Progenitor cell of endocrine pancreas (in vitro differentiated cells): ENCODE measurements at regions not wholly inside any gene's neighbourhood (a gene's known extent, or its start where the extent isn't known, plus 50 kb on each side); places are given as distances from the start of the nearest gene placed in this dataset.
A peak's percentile ranks its signal among the peaks of the same experiment; 100 is the strongest.

Experiments used
- DNase-seq: peaks from one replicate; pipeline ENCODE4 v3.0.0; 2021; ENCODE audit warnings: low spot score; ENCODE audit not compliant: unreplicated experiment
- H3K27ac Mint-ChIP-seq: 2 replicates; pipeline ENCODE4 v1.8.0; 2021; ENCODE audit warnings: mild to moderate bottlenecking, moderate library complexity, mixed read lengths
- H3K27me3 Mint-ChIP-seq: 2 replicates; pipeline ENCODE4 v1.8.0; 2021; ENCODE audit warnings: mixed read lengths
- H3K36me3 Mint-ChIP-seq: 2 replicates; pipeline ENCODE4 v1.8.0; 2022; ENCODE audit warnings: mixed read lengths; ENCODE audit not compliant: insufficient read depth
- H3K4me1 Mint-ChIP-seq: 2 replicates; pipeline ENCODE4 v1.8.0; 2021; ENCODE audit warnings: low read depth, mixed read lengths
- H3K4me3 Mint-ChIP-seq: 2 replicates; pipeline ENCODE4 v1.8.0; 2021; ENCODE audit warnings: low read depth, mild to moderate bottlenecking, moderate library complexity, mixed read lengths
- H3K9me3 Mint-ChIP-seq: 2 replicates; pipeline ENCODE4 v1.8.0; 2021; ENCODE audit warnings: low read depth, mixed read lengths
- TF ChIP-seq, protein P1 (sequence below): fragments of 200-600 bp; sonication (generic); IDR thresholded peaks from one replicate; pipeline ENCODE4 v1.5.0; 2021; ENCODE audit warnings: antibody characterized with exemption, mild to moderate bottlenecking; ENCODE audit not compliant: unreplicated experiment

DNA sequence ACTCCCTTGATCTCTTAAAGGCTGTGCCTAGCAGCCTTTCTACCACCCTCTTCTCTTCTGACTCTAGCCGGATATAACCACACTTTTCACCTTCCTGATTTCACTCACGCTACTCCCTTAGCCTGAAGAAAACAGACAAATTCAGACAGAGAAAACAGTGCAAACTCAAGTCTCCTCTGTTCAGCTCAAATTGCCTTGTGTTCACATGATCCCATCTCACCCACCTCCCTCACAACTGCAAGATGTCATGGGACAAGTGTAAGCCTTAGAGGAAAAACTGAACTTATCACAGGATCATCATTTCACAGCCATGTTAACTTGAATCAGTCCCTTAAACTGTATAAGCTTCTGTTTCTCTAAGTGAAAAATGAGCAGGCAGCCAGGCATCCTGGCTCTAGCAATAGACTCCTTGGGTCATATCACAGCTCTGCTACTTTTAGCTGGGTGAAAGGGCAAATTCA, 66.5 kb upstream of the TENT5A start:
- TF ChIP-seq, protein P1, sequence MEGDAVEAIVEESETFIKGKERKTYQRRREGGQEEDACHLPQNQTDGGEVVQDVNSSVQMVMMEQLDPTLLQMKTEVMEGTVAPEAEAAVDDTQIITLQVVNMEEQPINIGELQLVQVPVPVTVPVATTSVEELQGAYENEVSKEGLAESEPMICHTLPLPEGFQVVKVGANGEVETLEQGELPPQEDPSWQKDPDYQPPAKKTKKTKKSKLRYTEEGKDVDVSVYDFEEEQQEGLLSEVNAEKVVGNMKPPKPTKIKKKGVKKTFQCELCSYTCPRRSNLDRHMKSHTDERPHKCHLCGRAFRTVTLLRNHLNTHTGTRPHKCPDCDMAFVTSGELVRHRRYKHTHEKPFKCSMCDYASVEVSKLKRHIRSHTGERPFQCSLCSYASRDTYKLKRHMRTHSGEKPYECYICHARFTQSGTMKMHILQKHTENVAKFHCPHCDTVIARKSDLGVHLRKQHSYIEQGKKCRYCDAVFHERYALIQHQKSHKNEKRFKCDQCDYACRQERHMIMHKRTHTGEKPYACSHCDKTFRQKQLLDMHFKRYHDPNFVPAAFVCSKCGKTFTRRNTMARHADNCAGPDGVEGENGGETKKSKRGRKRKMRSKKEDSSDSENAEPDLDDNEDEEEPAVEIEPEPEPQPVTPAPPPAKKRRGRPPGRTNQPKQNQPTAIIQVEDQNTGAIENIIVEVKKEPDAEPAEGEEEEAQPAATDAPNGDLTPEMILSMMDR, result no peak

DNA sequence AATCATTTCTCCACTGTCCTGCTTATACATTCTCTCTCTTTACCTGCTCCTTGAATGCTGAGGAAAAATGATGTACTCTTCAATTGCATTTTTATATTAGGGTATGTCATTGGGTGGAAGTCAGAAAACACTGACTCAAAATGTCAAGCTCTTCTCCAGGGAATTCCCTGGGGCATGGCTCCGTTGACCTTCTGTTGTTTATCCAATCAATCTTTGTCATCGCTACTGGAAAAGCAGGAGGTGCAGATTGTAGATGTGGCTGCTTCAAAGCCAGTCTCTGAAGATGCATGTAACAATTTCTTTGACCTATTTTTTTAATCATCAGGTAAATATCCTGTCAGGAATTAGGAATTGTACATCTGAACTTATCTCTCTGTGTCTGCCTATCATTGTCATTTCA, 63.9 kb upstream of the TENT5A start:
- Mint-ChIP-seq H3K4me1 (peaks cover 36% of the 10 kb centered on the region), H3K36me3 (no peaks in the 10 kb centered on the region), H3K4me3 (no peak overlapping the region), H3K27me3 (no peaks in the 10 kb centered on the region), H3K27ac (peak overlapping the region; percentile 47), H3K9me3 (no peaks in the 10 kb centered on the region)
- TF ChIP-seq, protein P1, result no peak
- no peak for DNase-seq

More for the DNA sequence above, 66.5 kb upstream of the TENT5A start:
- no peak for DNase-seq
- no peak overlapping the region for H3K4me3 Mint-ChIP-seq
- H3K4me1 Mint-ChIP-seq, result peaks cover 44% of the 10 kb centered on the region
- peak overlapping the region; percentile 3 for H3K27ac Mint-ChIP-seq
- H3K36me3 Mint-ChIP-seq, result no peaks in the 10 kb centered on the region
- H3K27me3 Mint-ChIP-seq, result no peaks in the 10 kb centered on the region
- H3K9me3 Mint-ChIP-seq, result peaks cover 5% of the 10 kb centered on the region

DNA sequence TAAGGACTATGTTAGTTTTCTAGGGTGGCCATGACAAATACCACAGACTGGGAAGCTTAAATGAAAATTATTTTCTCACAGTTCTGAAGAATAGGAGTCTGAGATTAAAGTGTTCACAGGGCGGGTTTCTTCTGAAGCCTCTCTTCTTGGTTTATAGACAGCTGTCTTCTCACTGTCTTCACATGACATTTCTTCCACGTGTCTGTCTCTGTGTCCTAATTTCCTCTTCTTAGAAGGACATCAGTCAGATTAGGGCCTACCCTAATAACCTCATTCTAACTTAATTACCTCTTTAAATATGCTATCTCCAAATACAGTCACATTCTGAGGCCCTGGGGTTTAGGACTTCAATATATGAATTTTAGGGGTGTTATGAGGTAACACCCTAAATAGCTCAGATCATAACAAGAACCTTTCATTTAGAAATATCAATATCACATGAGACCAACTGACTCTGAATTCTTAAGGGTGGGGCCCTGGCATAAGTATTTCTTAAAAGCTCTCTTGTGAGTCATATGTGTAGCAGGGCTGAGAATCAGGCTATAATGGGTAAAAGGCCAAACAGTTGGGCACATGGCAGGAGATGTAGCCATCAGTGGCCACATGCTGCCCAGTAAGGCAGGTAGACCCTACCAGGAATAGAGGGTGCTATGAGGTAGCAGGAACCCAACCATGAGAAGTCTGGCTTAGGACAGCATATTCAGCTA, 62.0 kb upstream of the TENT5A start:
- Mint-ChIP-seq H3K4me3 (no peak overlapping the region), H3K9me3 (no peaks in the 10 kb centered on the region), H3K27me3 (no peaks in the 10 kb centered on the region), H3K27ac (no peak overlapping the region), H3K36me3 (no peaks in the 10 kb centered on the region), H3K4me1 (peaks cover 25% of the 10 kb centered on the region)
- TF ChIP-seq, protein P1, result no peak
- no peak for DNase-seq

DNA sequence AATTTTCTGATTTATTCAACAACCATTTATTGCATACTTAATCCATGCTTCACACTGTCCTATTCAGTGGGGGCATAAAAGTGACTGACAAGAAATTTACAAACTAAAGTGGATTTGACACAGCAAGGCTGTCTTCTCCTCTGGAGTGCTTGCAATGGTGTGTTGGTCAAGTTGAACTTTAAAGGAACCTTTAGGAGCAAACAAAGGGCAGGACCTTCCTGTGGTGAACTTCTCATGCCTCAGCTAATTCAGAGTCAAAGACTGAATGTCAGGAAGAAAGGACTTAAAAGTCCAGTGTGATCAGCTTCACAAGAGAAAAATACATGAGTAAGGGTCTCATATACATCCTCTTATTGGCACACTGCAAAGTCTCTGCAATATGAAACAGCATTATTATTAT, 60.8 kb upstream of the TENT5A start:
- Mint-ChIP-seq H3K36me3 (no peaks in the 10 kb centered on the region), H3K4me1 (peaks cover 21% of the 10 kb centered on the region), H3K27ac (no peak overlapping the region), H3K4me3 (no peak overlapping the region), H3K9me3 (no peaks in the 10 kb centered on the region), H3K27me3 (no peaks in the 10 kb centered on the region)
- no peak for DNase-seq
- TF ChIP-seq, protein P1, result no peak

DNA sequence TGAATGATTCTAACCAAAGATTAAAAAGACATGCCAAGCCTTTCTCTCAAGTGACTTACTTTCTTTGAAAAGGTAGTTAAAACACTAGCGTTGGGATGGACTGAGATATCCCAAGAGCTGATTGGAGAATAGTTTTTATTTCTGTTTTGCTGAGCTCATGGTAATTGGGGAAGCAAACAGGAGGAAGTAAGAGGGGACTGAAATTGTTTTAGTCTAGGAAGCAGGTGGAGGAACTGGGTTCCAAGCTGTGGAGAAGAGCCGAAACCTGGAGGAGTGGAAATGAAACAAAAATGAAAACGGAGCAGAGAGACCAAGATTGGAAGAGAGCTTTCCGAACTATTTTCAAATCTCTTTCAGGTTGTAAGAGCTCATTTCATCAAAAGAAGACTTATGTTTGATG, 59.9 kb upstream of the TENT5A start:
- Mint-ChIP-seq H3K27me3 (no peaks in the 10 kb centered on the region), H3K4me3 (no peak overlapping the region), H3K4me1 (peaks cover 21% of the 10 kb centered on the region), H3K36me3 (no peaks in the 10 kb centered on the region), H3K27ac (no peak overlapping the region), H3K9me3 (no peaks in the 10 kb centered on the region)
- TF ChIP-seq, protein P1, result no peak
- no peak for DNase-seq
